ENCODE measurements at regions not wholly inside any gene's neighbourhood (a gene's known extent, or its start where the extent isn't known, plus 50 kb on each side); places are given as distances from the start of the nearest gene placed in this dataset.

- TF ChIP-seq CTCF (conservative IDR thresholded peaks at IDR 0.05), result no peak
- Mint-ChIP-seq H3K27me3 (ENCODE audit: insufficient read depth) (no peaks in the 10 kb centered on the region), H3K36me3 (ENCODE audit: low read depth) (no peaks in the 10 kb centered on the region), H3K4me1 (peaks cover 8% of the 10 kb centered on the region), H3K4me3 (no peak overlapping the region), H3K27ac (no peak overlapping the region), H3K9me3 (no peaks in the 10 kb centered on the region)
- no peak overlapping the region for H3K27ac ChIP-seq (ENCODE audit: low read depth, low read length)
- no peaks in the 10 kb centered on the region for H3K9me3 ChIP-seq (ENCODE audit: control insufficient read depth, low read length)
- no peaks in the 10 kb centered on the region for H3K27me3 ChIP-seq (ENCODE audit: control insufficient read depth, insufficient read depth, low read length, poor library complexity, severe bottlenecking)
- DNase-seq, result no peak
- H3K9ac ChIP-seq (ENCODE audit: extremely low read depth, low read length, poor library complexity, severe bottlenecking), result no peak overlapping the region
- H3K4me3 ChIP-seq (ENCODE audit: low read length), result no peak overlapping the region
- H3K4me1 ChIP-seq (ENCODE audit: control insufficient read depth, insufficient read depth, low read length), result no peaks in the 10 kb centered on the region
- H3K36me3 ChIP-seq (ENCODE audit: control insufficient read depth, insufficient read depth, low read length), result no peaks in the 10 kb centered on the region
- no CpG with 5 or more reads among the region's 2 CpGs for WGBS, 2 experiments (ENCODE audit: insufficient coverage in 1 of 2, insufficient read length in 1 of 2)
Measured at GRCh38 chr4:111268769-111269414, 646.0 kb upstream of the PITX2 start.

- H3K27ac Mint-ChIP-seq, result no peak overlapping the region
- H3K4me1 Mint-ChIP-seq, result peaks cover 8% of the 10 kb centered on the region
- no peak for DNase-seq
- no peaks in the 10 kb centered on the region for H3K36me3 ChIP-seq (ENCODE audit: control insufficient read depth, insufficient read depth, low read length)
- no peaks in the 10 kb centered on the region for H3K27me3 ChIP-seq (ENCODE audit: control insufficient read depth, insufficient read depth, low read length, poor library complexity, severe bottlenecking)
- no peaks in the 10 kb centered on the region for H3K27me3 Mint-ChIP-seq (ENCODE audit: insufficient read depth)
- 86 to 100% methylated on average over 1 to 2 of the region's 2 CpGs for WGBS, 2 experiments (ENCODE audit: insufficient coverage in 1 of 2, insufficient read length in 1 of 2)
- H3K9ac ChIP-seq (ENCODE audit: extremely low read depth, low read length, poor library complexity, severe bottlenecking), result no peak overlapping the region
- no peak overlapping the region for H3K4me3 ChIP-seq (ENCODE audit: low read length)
- no peak overlapping the region for H3K4me3 Mint-ChIP-seq
- no peaks in the 10 kb centered on the region for H3K9me3 ChIP-seq (ENCODE audit: control insufficient read depth, low read length)
- no peaks in the 10 kb centered on the region for H3K9me3 Mint-ChIP-seq
- no peaks in the 10 kb centered on the region for H3K36me3 Mint-ChIP-seq (ENCODE audit: low read depth)
- TF ChIP-seq CTCF (conservative IDR thresholded peaks at IDR 0.05), result no peak
- H3K4me1 ChIP-seq (ENCODE audit: control insufficient read depth, insufficient read depth, low read length), result no peaks in the 10 kb centered on the region
- H3K27ac ChIP-seq (ENCODE audit: low read depth, low read length), result no peak overlapping the region
Measured at GRCh38 chr4:111269439-111269838, 646.6 kb upstream of the PITX2 start.

- TF ChIP-seq CTCF (conservative IDR thresholded peaks at IDR 0.05), result no peak
- Histone ChIP-seq H3K9me3 (ENCODE audit: control insufficient read depth, low read length) (no peaks in the 10 kb centered on the region), H3K36me3 (ENCODE audit: control insufficient read depth, insufficient read depth, low read length) (no peaks in the 10 kb centered on the region), H3K27ac (ENCODE audit: low read depth, low read length) (no peak overlapping the region), H3K9ac (ENCODE audit: extremely low read depth, low read length, poor library complexity, severe bottlenecking) (no peak overlapping the region), H3K4me1 (ENCODE audit: control insufficient read depth, insufficient read depth, low read length) (no peaks in the 10 kb centered on the region), H3K4me3 (ENCODE audit: low read length) (no peak overlapping the region), H3K27me3 (ENCODE audit: control insufficient read depth, insufficient read depth, low read length, poor library complexity, severe bottlenecking) (no peaks in the 10 kb centered on the region)
- WGBS, 2 experiments (ENCODE audit: insufficient coverage in 1 of 2, insufficient read length in 1 of 2), result 86 to 92% methylated on average over 2 to 3 of the region's 3 CpGs
- H3K9me3 Mint-ChIP-seq, result no peaks in the 10 kb centered on the region
- H3K27me3 Mint-ChIP-seq (ENCODE audit: insufficient read depth), result no peaks in the 10 kb centered on the region
- no peaks in the 10 kb centered on the region for H3K36me3 Mint-ChIP-seq (ENCODE audit: low read depth)
- peaks cover 8% of the 10 kb centered on the region for H3K4me1 Mint-ChIP-seq
- H3K4me3 Mint-ChIP-seq, result no peak overlapping the region
- no peak overlapping the region for H3K27ac Mint-ChIP-seq
- DNase-seq, result no peak
Measured at GRCh38 chr4:111274060-111274459, 651.2 kb upstream of the PITX2 start.
